ENCODE measurements at regions not wholly inside any gene's neighbourhood (a gene's known extent, or its start where the extent isn't known, plus 50 kb on each side); places are given as distances from the start of the nearest gene placed in this dataset.

GRCh38 chr20:9920866-9921265, 82.0 kb upstream of the PAK5 start:
- Histone ChIP-seq H3K4me3 (ENCODE audit: low read length) (no peak overlapping the region), H3K27me3 (replicated peaks; ENCODE audit: control insufficient read depth, insufficient read depth, low read length) (peaks cover 3% of the 10 kb centered on the region), H3K9me3 (ENCODE audit: control insufficient read depth, low read length) (no peaks in the 10 kb centered on the region), H3K36me3 (ENCODE audit: control insufficient read depth, insufficient read depth, low read length, severe bottlenecking) (no peaks in the 10 kb centered on the region), H3K4me1 (ENCODE audit: control insufficient read depth, insufficient read depth, low read length) (no peaks in the 10 kb centered on the region), H3K9ac (ENCODE audit: low read length) (no peak overlapping the region)
- DNase-seq (ENCODE audit: low read depth), result no peak

GRCh38 chr20:9919271-9920014, 80.6 kb upstream of the PAK5 start:
- Histone ChIP-seq H3K4me3 (ENCODE audit: low read length) (no peak overlapping the region), H3K27me3 (replicated peaks; ENCODE audit: control insufficient read depth, insufficient read depth, low read length) (peaks cover 3% of the 10 kb centered on the region), H3K9me3 (ENCODE audit: control insufficient read depth, low read length) (no peaks in the 10 kb centered on the region), H3K9ac (ENCODE audit: low read length) (no peak overlapping the region), H3K36me3 (ENCODE audit: control insufficient read depth, insufficient read depth, low read length, severe bottlenecking) (no peaks in the 10 kb centered on the region), H3K4me1 (ENCODE audit: control insufficient read depth, insufficient read depth, low read length) (no peaks in the 10 kb centered on the region)
- no peak for DNase-seq (ENCODE audit: low read depth)

- no peak for DNase-seq (ENCODE audit: low read depth)
- no peaks in the 10 kb centered on the region for H3K36me3 ChIP-seq (ENCODE audit: control insufficient read depth, insufficient read depth, low read length, severe bottlenecking)
- no peaks in the 10 kb centered on the region for H3K9me3 ChIP-seq (ENCODE audit: control insufficient read depth, low read length)
- no peak overlapping the region for H3K9ac ChIP-seq (ENCODE audit: low read length)
- peaks cover 3% of the 10 kb centered on the region for H3K27me3 ChIP-seq (replicated peaks; ENCODE audit: control insufficient read depth, insufficient read depth, low read length)
- no peak overlapping the region for H3K4me3 ChIP-seq (ENCODE audit: low read length)
- H3K4me1 ChIP-seq (ENCODE audit: control insufficient read depth, insufficient read depth, low read length), result no peaks in the 10 kb centered on the region
Measured at GRCh38 chr20:9918348-9918747, 79.5 kb upstream of the PAK5 start.

- H3K36me3 ChIP-seq (ENCODE audit: control insufficient read depth, insufficient read depth, low read length, severe bottlenecking), result no peaks in the 10 kb centered on the region
- H3K9ac ChIP-seq (ENCODE audit: low read length), result no peak overlapping the region
- no peaks in the 10 kb centered on the region for H3K9me3 ChIP-seq (ENCODE audit: control insufficient read depth, low read length)
- peaks cover 11% of the 10 kb centered on the region for H3K27me3 ChIP-seq (replicated peaks; ENCODE audit: control insufficient read depth, insufficient read depth, low read length)
- no peak overlapping the region for H3K4me3 ChIP-seq (ENCODE audit: low read length)
- H3K4me1 ChIP-seq (ENCODE audit: control insufficient read depth, insufficient read depth, low read length), result no peaks in the 10 kb centered on the region
- no peak for DNase-seq (ENCODE audit: low read depth)
Measured at GRCh38 chr20:9916761-9917160, 77.9 kb upstream of the PAK5 start.

GRCh38 chr20:9912858-9913434, 74.1 kb upstream of the PAK5 start:
- Histone ChIP-seq H3K27me3 (replicated peaks; ENCODE audit: control insufficient read depth, insufficient read depth, low read length) (peaks cover 17% of the 10 kb centered on the region), H3K9ac (ENCODE audit: low read length) (no peak overlapping the region), H3K4me3 (ENCODE audit: low read length) (no peak overlapping the region), H3K4me1 (ENCODE audit: control insufficient read depth, insufficient read depth, low read length) (no peaks in the 10 kb centered on the region), H3K36me3 (ENCODE audit: control insufficient read depth, insufficient read depth, low read length, severe bottlenecking) (no peaks in the 10 kb centered on the region), H3K9me3 (ENCODE audit: control insufficient read depth, low read length) (no peaks in the 10 kb centered on the region)
- DNase-seq (ENCODE audit: low read depth), result peak; percentile 77

- no peak overlapping the region for H3K4me3 ChIP-seq (ENCODE audit: low read length)
- peaks cover 18% of the 10 kb centered on the region for H3K27me3 ChIP-seq (replicated peaks; ENCODE audit: control insufficient read depth, insufficient read depth, low read length)
- H3K4me1 ChIP-seq (ENCODE audit: control insufficient read depth, insufficient read depth, low read length), result no peaks in the 10 kb centered on the region
- H3K36me3 ChIP-seq (ENCODE audit: control insufficient read depth, insufficient read depth, low read length, severe bottlenecking), result no peaks in the 10 kb centered on the region
- H3K9ac ChIP-seq (ENCODE audit: low read length), result no peak overlapping the region
- no peak for DNase-seq (ENCODE audit: low read depth)
- H3K9me3 ChIP-seq (ENCODE audit: control insufficient read depth, low read length), result no peaks in the 10 kb centered on the region
Measured at GRCh38 chr20:9912290-9912689, 73.4 kb upstream of the PAK5 start.

GRCh38 chr20:9911519-9911918, 72.6 kb upstream of the PAK5 start:
- Histone ChIP-seq H3K27me3 (replicated peaks; ENCODE audit: control insufficient read depth, insufficient read depth, low read length) (peaks cover 23% of the 10 kb centered on the region), H3K36me3 (ENCODE audit: control insufficient read depth, insufficient read depth, low read length, severe bottlenecking) (no peaks in the 10 kb centered on the region), H3K9me3 (ENCODE audit: control insufficient read depth, low read length) (no peaks in the 10 kb centered on the region), H3K4me1 (ENCODE audit: control insufficient read depth, insufficient read depth, low read length) (no peaks in the 10 kb centered on the region), H3K9ac (ENCODE audit: low read length) (no peak overlapping the region), H3K4me3 (ENCODE audit: low read length) (no peak overlapping the region)
- DNase-seq (ENCODE audit: low read depth), result no peak

GRCh38 chr20:9909167-9909566, 70.3 kb upstream of the PAK5 start:
- Histone ChIP-seq H3K9ac (ENCODE audit: low read length) (no peak overlapping the region), H3K4me3 (ENCODE audit: low read length) (no peak overlapping the region), H3K36me3 (ENCODE audit: control insufficient read depth, insufficient read depth, low read length, severe bottlenecking) (no peaks in the 10 kb centered on the region), H3K4me1 (ENCODE audit: control insufficient read depth, insufficient read depth, low read length) (no peaks in the 10 kb centered on the region), H3K27me3 (replicated peaks; ENCODE audit: control insufficient read depth, insufficient read depth, low read length) (peaks cover 28% of the 10 kb centered on the region), H3K9me3 (ENCODE audit: control insufficient read depth, low read length) (no peaks in the 10 kb centered on the region)
- DNase-seq (ENCODE audit: low read depth), result no peak

- DNase-seq (ENCODE audit: low read depth), result peak; percentile 6
- Histone ChIP-seq H3K27me3 (replicated peaks; ENCODE audit: control insufficient read depth, insufficient read depth, low read length) (peaks cover 42% of the 10 kb centered on the region), H3K9me3 (ENCODE audit: control insufficient read depth, low read length) (peaks cover 11% of the 10 kb centered on the region), H3K4me1 (ENCODE audit: control insufficient read depth, insufficient read depth, low read length) (no peaks in the 10 kb centered on the region), H3K9ac (ENCODE audit: low read length) (no peak overlapping the region), H3K36me3 (ENCODE audit: control insufficient read depth, insufficient read depth, low read length, severe bottlenecking) (no peaks in the 10 kb centered on the region), H3K4me3 (ENCODE audit: low read length) (no peak overlapping the region)
Measured at GRCh38 chr20:9903048-9903655, 64.3 kb upstream of the PAK5 start.

- Histone ChIP-seq H3K36me3 (ENCODE audit: control insufficient read depth, insufficient read depth, low read length, severe bottlenecking) (no peaks in the 10 kb centered on the region), H3K9ac (ENCODE audit: low read length) (no peak overlapping the region), H3K27me3 (replicated peaks; ENCODE audit: control insufficient read depth, insufficient read depth, low read length) (peaks cover 11% of the 10 kb centered on the region), H3K4me3 (ENCODE audit: low read length) (no peak overlapping the region), H3K4me1 (ENCODE audit: control insufficient read depth, insufficient read depth, low read length) (no peaks in the 10 kb centered on the region), H3K9me3 (ENCODE audit: control insufficient read depth, low read length) (no peaks in the 10 kb centered on the region)
- DNase-seq (ENCODE audit: low read depth), result no peak
Measured at GRCh38 chr20:9889270-9889981, 50.5 kb upstream of the PAK5 start.
